Left hindlimb (tissue), 1 donor: ENCODE measurements at regions not wholly inside any gene's neighbourhood (a gene's known extent, or its start where the extent isn't known, plus 50 kb on each side); places are given as distances from the start of the nearest gene placed in this dataset.
"Not testable (repeated sequence)": the region's sequence is repeated elsewhere in the genome, so short reads cannot be mapped to it uniquely, and the experiment has no call there.

Experiments used
- DNase-seq: peaks from one replicate; pipeline ENCODE4 v3.0.0-alpha.2; 2018

DNA sequence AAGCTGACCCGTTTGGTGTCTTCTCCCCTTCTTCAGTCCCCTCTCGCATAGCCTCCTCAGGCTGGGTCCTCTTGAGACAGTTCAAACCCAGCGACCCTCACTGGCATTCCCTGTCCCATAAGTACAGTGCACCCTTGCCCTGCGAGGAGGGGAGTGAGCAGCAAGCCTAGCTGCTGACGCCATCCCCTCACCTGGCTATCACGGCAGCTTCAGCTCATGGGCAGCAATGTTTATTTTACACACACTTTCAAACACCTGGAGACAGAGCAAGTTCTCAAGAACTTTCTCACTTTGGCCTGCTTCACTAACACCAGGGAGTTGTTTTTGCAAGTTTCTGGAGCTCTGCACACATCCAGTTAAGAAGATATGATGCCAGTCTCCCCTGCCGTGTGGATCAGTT, 189.6 kb upstream of the E2F8 start:
- no peak for DNase-seq

DNA sequence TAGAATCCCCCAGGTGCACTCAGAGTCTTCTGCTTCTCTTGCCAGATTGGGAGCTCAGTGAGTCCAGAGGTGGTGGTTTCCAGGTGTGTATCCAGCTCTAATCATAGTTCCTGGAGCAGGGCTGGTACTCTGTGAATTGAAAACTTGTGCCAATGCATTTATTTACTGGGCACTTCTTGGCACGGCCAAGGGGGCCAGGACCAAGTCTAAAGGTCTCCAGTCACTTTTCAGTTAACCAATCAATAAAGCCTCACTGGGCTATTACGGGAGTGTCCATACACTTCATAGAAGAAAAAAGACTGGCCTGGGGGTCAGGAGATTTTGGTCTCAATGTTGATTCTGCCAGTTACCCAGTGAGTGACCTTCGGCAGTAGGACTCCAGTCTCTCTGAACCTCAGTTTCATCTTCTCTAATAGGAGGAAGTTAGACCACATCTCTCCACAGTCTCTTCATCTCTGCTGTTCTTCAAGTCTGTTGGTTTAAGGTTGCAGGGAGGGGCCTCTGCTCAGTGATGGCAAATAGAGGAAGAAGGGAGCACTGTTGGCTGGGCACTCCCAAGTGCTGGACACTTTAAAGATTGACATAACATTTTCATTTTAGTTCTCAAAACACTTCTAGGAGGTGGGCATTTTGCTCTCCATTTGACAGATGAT, 188.5 kb upstream of the E2F8 start:
- DNase-seq = no peak

DNA sequence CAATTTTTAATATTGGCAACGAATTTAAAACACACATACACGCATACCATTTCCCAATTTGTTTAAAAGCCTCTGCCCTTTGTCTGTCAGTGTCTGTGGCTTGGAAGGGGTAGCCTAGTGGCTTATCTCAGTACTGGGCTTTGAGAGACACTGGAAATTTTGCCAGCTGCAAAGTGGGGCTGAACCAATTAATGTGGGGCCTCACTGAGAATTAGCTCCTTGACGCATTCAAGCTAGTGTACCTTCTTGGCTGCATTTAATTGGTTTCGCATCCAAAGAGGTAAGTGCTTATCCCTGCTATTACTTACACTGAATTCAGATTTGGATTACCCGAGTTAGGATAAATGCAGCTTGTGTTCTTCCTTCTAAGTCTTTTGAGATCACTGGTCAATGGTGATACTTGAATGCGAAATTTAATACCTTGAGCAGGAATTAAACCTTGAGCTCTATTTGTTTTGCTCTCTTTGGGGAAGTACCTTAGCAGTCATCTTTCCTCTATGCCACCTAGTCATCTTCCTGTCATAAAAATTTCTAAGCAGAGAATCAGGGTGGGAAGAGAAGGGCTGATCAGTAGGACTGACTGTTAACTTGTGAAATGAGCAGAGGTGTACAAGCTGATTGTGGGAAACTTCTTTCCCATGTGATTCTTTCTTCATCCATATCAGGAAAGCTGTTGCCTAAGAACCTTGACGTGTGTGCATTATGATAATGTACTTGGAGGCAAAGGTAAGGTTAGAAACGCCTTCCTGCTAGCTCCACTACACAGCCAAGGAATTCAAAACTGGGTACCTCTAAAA, 187.7 kb upstream of the E2F8 start:
- DNase-seq = no peak

DNA sequence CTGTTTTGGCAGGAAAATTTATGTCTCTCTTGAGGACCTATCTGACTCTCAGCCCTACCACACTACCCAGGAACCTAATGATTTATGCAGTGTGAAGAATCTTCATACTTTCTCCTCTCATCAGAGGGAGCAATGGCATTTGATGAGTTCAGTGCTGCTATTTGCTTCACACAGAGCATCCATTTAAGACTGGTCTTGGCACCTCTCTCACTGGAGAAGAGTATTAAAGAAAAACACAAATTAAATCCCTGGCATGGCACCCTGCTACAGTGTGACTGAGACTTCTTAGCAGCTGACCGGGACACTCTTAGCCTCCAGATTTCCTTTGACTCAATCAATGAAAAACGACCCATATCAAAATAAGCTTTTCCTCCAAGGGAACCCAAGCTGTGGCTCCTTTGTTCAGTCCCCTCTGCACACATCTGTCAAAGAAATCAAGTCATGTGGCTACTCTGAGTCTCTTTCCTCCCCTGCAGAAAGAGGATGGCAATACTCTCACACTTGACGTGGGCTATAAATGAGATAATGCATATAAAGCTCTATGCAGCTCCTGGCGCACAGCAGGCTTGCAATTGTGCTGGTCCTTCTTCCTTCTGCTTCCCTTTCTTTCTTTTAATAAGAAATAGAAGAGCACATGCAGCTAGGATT, 186.1 kb upstream of the E2F8 start:
- DNase-seq = no peak

DNA sequence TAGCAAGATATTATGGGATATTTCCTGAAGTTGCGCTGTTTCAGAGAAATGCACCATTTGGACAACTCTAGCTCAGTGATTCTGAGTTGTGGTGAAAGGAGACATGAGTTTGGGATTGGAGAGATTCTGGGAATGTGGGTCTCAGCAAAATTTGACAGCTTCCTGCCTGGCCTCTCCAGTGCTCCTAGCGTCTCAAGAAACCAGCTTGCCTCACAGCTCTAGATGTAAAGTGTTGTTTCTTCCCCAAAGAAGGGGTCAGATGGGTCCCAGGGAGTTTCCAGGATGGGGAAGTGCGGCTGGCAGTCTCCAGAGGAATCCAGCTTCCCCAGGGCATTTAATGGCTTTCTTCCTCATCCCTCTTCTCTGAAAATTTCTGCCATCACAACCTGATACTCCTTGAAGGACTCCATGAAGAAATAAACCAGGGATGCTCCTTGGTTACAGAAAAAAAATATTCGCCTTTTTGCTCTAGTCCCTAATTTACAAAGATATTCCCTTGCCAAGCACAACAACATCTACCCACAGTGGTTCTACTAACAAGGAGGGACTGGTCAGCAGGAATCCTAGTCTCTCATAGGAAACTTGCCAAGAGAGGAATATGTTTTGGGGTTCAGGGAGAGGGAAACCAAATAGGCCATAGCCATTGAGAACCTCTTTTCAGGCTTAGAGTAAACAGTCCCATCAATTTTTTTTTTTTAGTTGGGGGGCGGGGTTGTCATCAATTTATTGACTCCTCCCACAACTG, 185.4 kb upstream of the E2F8 start:
- DNase-seq = no peak

DNA sequence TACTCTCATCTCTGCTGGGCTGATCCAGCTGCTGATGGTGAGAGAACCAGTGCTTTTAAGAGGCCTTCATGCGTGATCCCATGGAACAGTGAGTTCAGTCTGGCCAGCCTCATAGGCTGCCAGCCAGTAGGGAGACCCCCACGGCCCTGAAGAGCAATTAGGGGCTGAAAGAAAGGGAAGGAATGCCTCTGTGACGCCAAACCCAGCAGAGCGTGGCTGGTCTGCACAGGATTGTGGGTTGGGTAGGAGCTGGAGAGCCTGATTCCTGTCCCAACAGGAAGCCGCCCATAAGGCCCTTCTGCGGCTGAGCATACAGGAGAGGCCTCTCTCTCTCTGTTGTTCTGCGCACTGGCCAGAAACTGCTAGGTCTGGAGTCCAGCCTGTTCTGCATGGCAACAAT, 181.5 kb upstream of the E2F8 start:
- DNase-seq = peak; percentile 70

DNA sequence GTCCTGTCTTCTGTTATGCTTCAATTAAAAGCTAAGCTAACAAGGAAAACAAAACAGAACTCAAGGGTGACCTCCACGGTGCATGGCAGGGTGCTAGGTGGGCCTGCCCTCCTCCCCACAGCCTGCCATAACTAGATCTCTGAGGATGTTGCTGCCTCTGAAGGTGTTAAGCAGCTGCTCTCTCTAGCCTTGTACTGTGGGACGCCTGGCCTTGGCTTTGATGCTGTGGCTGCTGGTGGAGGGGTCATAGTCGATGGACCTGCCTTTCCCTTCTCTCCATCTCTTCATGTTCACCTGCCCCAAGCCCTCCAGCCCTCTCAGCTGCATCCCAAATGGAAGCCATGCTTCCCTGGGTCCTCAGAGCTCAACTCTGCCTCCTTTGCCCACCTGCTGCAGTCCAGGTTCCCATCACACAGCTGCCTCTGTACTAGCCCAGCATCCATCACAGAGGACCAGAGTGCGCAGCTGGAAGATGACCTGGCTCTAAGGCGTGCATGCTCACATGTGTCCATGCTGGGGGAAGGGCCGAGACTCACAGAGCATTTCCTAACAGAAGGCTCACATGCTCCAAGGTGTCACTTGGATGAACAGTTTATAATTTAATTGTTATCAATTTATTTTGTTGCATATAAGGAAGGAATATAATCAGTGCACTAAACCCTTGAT, 180.3 kb upstream of the E2F8 start:
- DNase-seq = no peak

DNA sequence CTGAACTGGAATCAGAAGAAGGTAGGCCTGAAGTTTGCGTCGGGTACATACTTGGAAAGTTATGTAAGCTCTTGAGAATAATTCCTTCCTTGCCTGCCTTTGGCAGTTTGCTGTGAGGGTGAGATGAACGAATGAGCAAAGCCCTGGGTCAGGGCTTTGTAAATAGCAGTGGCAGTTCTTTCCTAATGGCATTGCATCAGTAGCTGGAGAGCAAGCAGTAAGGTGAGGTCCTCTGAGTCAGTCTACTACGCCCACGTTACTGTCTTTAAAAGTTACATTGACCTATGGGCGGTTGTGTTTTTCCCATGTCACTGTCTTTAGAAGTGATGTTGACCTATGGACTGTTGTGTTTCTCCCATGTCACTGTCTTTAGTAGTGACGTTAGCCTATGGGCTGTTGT, 179.1 kb upstream of the E2F8 start:
- DNase-seq = no peak

DNA sequence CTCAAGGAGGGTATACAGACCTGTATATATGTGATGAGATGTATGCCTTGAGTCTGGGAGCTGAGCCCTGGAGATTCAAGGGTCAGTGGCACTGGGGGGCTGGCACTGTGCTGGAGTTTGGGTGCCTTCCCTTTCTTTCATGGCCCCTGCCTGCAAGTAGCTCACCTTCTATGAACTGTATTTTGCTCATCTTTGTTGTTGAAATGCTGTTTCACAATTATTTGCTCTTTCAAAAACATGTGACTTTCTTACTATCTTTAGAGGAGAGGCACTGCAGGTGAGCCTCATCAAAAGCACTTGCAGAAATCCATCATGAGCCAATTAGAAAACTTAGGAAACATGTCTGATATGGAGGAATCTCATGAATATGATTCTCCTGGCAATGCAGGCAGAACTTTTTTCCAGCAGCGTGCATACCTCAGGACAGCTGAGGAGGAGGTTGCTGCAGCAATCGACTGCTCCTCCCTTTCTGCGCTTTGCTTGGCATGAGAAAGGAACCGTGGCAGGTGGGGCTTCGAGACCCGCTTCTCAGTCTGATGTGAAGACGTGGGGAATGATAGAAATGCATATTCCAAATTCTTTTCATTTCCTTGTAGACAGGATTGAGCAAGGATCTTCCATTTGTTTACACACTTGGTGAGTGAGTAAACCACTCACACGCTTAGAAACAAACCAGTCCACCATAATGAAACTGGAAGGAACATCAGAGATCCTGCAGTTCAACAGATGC, 178.4 kb upstream of the E2F8 start:
- no peak for DNase-seq

DNA sequence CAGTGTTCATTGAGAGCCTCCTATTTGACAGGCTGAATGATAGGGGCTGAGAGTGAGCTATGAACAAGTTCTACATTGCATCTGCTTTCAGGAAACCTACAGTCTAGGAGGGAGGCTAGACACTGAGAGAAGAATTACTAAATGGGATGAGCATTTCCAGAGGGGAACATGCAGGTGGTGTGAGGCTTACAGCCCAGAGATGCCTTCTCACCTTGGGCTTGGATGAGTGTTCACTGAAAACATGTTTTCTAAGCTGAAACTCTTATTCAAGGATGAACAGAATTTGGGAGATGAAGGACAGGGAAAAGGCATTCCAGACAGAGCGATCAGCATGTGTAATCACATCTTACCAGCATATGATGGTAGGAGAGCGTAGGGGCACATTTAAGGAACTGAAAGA, 177.5 kb upstream of the E2F8 start:
- DNase-seq = no peak

DNA sequence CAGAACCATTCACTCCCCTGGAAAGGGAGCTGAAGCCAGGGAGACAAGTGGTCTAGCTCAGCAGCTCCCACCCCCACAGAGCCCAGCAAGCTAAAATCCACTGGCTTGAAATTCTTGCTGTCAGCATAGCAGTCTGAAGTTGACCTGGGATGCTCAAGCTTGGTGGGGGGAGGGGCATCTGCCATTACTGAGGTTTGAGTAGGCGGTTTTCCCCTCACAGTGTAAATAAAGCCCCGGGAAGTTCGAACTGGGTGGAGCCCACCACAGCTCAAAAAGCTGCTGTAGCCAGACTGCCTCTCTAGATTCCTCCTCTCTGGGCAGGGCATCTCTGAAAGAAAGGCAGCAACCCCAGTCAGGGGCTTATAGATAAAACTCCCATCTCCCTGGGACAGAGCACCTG, 171.3 kb upstream of the E2F8 start:
- not testable (repeated sequence) for DNase-seq

DNA sequence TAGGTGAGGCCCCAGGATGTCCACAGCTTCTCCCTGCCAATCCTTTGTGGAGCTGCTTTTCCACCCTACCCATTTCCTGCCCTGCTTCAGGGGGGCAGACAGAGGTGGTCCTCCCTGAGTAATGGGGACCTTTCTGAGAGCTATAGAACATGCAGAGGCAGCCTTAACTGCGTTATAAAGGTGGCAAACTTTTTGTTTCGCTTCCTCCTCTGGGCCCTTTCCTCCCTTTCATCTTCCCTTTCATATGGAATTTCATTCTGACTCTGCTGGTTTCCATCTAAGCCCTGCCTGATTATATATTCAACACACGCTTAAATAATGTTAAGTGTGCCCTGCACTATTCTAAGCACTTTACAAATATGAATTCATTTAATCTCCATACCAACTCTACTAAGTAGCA, 169.3 kb upstream of the E2F8 start:
- no peak for DNase-seq

DNA sequence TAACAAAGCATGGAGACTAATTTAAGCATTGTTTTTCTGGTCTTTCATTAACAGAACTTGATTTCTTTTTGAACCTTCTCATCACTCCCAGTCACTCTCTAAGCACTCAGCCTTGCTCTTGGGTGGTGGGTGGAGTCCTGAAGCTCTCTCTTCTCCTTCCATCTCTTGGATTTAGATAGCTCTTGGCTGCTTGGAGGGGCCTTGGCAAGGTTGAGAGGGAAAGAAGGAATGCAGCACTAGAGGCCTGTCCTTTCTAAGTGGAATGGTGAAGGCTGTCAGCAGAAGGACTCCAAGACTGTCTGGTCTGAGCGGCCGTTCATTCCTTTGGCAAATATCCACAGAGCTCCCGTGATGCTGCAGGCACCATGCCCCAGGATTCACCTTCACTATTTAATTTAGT, 168.6 kb upstream of the E2F8 start:
- no peak for DNase-seq

DNA sequence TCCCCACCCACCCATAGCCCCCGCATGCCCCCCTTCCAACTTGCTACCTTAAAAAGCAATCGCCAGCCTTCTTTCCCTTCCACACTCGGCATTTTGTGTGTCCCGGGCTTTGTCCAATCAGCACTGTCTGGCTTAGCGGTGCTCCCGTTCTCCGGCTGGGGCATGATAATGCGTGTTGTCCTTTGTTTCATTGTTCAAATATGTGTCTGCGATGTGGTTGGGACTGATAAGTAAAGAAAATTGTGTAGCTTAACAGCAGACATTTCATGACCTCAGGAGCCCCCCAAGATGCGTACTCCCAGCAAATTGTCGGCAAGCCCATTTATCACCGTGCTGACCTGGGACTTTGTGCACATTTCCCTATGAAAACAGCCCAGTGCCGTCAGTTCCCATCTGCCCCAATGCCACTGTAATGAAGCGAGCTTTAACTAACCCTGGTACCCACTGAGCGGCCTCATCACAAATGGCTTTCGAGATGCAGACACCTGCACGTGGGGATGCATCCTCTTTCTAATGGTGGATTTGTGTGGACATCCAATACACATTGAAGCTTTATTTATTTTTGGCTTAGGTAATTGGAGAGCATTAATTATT, 167.0 kb upstream of the E2F8 start:
- DNase-seq = no peak

DNA sequence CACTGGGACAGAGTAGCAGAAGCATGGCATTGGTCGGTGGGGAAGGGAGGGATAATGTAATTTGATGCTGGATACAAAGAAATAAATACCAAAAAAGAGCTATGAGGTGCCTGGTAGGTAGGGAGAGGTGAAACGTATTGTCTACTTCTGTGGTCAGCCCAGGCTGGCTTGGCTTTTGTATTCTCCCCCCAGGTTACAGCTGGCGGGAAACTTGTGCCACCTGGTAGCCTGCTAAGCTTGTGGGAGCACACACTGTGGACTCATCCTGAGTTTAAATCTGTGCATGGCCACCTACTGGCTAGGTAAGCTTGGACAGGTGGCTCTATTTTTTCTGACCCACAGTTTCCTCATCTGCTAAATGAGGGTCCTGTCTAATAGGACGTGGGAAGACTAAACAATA, 165.2 kb upstream of the E2F8 start:
- no peak for DNase-seq

DNA sequence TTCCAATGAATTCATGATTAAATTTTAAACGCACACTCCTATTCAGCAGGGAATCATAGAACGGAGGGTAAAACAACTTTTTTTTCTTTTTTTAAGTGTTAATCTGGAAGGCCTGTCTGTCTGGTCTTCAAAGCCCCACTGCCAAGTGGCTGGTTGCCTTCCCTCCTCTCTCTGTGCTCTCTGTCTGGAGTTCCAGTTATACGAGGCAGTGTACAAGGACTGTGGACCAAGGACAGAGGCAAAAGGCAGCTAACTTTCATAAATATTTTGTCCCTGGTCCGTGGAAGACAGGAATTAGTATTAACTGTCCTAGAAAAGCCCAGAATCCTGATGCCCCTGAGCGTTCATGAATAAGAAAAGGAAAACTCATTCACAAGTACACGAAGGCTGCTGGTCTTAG, 164.0 kb upstream of the E2F8 start:
- no peak for DNase-seq

DNA sequence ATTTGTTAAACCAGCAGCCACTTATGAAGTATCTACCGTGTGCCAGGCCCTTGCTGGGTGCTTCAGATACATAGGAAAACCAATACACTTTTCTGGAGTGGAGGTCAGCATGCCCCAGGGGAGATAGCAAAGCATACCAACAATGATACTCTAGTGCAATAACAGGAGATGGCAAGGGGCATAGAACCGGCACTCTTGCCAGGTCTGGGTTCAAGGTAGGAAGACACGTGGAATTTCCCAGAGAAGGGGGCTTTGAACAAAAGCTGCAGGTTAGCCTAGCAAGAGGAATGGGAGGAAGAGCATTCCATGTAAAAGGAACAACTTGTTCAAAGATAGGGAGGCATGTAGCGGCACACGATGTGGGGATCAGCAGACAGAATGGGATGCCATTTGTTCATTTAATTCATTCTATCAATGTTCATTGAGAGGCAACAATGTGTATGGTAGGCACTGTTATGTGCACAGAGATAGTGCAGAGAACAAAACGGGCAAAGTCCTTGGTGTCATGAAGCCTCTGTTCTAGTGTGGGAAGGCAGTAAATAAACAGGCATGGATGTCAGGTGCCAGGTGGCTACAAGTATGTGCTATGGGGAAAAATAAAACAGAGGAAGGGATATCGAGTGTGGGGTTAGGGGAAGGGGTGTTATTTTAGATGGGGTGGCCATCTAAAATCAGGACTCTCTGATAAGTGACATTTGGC, 162.6 kb upstream of the E2F8 start:
- DNase-seq = no peak

DNA sequence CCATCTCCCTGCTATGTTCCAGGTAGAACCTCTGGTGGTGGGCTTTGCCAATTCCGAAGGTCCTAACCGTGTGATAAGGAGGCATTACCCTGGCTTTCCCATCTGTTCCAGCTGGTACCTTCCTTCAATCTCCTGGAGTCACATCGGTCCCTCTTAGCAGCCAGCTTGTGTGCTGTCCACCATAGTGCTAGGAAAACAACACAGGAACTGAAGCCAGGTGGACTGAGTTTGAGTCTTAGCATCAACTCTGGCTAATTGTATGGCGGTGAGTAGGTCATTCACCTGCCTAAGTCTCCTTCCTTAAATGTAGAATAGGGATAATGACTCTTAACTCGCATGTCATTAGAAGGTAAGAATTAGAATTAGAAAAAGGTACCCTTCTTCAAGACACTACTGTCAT, 159.6 kb upstream of the E2F8 start:
- no peak for DNase-seq

DNA sequence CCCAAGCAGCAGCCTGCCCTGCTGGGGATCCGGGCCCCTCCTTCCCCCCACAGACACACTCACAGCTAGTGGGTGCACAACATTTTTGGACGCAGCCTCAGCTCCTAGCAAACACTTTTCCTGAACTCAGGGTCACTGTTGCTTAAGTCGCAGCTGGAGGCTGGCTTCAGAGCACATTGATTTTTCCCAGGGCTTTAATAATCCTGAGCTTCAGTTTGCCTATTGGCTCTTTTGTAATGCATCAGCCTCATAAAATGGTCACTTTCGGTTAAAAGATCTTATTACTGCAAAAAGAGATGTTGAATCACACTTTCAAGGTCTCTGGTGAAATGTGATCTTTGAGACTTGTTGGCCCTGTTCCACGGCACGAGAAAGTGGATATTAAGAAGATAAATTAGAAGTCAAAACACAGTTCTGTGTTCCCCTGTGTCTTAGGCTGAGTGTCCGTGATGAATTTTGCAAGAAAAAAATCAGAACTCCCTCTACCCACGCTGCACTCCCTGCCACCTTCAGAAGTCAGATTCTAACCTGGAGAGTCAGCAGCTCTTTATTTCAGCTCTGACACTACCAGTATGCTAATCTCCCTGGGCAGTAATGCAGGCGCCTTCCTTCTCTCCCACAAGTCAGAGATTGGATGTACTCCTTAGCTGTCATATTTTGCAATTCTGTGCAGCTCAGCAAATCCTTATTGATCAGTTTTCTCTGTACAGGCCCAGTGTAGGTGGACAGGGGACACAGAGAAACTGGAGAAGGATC, 158.2 kb upstream of the E2F8 start:
- no peak for DNase-seq

DNA sequence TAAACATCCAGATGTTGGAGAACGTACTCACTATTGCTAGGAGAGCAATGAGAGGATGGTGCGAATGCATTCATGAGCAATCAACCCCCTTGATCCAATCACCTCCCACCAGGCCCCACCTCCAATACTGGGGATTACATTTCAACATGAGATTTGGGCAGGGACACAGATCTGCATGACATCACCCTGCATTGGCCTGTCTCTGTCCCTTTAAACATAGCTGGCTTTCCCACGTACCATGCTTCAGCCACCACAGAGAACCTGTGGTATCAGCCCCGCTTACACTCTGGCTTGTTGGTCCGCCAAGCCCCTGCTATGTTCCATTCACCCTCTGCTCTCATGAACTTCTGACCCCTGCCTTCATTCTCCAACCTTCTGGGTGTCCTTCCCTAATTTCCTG, 157.5 kb upstream of the E2F8 start:
- no peak for DNase-seq
